Lung (tissue), 11 donors: ENCODE measurements at regions not wholly inside any gene's neighbourhood (a gene's known extent, or its start where the extent isn't known, plus 50 kb on each side); places are given as distances from the start of the nearest gene placed in this dataset.
A peak's percentile ranks its signal among the peaks of the same experiment; 100 is the strongest.
"Not testable (repeated sequence)": the region's sequence is repeated elsewhere in the genome, so short reads cannot be mapped to it uniquely, and the experiment has no call there.

ENCODE experiments used
- ATAC-seq: fragments of 200-7000 bp; cut with Tn5 transposase; one replicate; pipeline ENCODE4 v1.9.1; 2020; ENCODE audit warnings: moderate number of reproducible peaks; ENCODE audit not compliant: insufficient read depth, low FRiP score
- DNase-seq, 3 donors: peaks; one replicate each; pipeline ENCODE4 v3.0.0-alpha.2; 2013 to 2017
- H3K27ac ChIP-seq, 2 donors: one replicate each; pipeline ENCODE4 v1.5.1; 2013; ENCODE audit warnings: mild to moderate bottlenecking in 2 of 2, moderate library complexity in 2 of 2, control low read depth in 1 of 2, inconsistent platforms in 1 of 2, low read depth in 1 of 2, low read length in 1 of 2
- H3K27me3 ChIP-seq, 3 donors: one replicate each; pipeline ENCODE4 v1.5.1; 2013; ENCODE audit warnings: low read length in 2 of 3; ENCODE audit not compliant: control insufficient read depth in 3 of 3, insufficient read depth in 3 of 3
- H3K36me3 ChIP-seq, 4 donors: one replicate each; pipeline ENCODE4 v1.5.1; 2013; ENCODE audit warnings: low read length in 4 of 4, mild to moderate bottlenecking in 1 of 4, moderate library complexity in 1 of 4; ENCODE audit not compliant: control insufficient read depth in 4 of 4, insufficient read depth in 4 of 4
- H3K4me1 ChIP-seq, 5 donors: one replicate each; pipeline ENCODE4 v1.5.1; 2013; ENCODE audit warnings: low read length in 5 of 5, mild to moderate bottlenecking in 2 of 5, moderate library complexity in 1 of 5; ENCODE audit not compliant: control insufficient read depth in 5 of 5, insufficient read depth in 5 of 5
- H3K4me3 ChIP-seq: one replicate; pipeline ENCODE4 v1.5.1; 2013; ENCODE audit warnings: mild to moderate bottlenecking, control low read depth, moderate library complexity
- H3K9ac ChIP-seq, 2 donors: one replicate each; pipeline ENCODE4 v1.5.1; 2013; ENCODE audit warnings: low read length in 2 of 2, control low read depth in 1 of 2; ENCODE audit not compliant: insufficient read depth in 1 of 2
- H3K9me3 ChIP-seq, 4 donors: one replicate each; pipeline ENCODE4 v1.5.1; 2013; ENCODE audit warnings: low read length in 3 of 4, mild to moderate bottlenecking in 1 of 4, moderate library complexity in 1 of 4; ENCODE audit not compliant: control insufficient read depth in 4 of 4, insufficient read depth in 3 of 4
- WGBS, 2 donors: extraction: QIAGEN DNeasy Blood & Tissue Kit; methylation state at CpG; one replicate each; pipeline ENCODE4 v1.1.7; 2013; 5-methylcytosine and 5-hydroxymethylcytosine counted together
- TF ChIP-seq, protein P1 (sequence below): IDR thresholded peaks from 2 replicates; pipeline ENCODE4 v1.5.1; 2012; ENCODE audit warnings: mild to moderate bottlenecking; ENCODE audit errors: control extremely low read depth, extremely low read depth
- donor health status: control.
- donor health status: control.
- donor health status: Bipolar disorder and iron deficiency.
- donor health status: healthy.
- donor health status: DM: yes; HTN: yes; CAD: no.

DNA sequence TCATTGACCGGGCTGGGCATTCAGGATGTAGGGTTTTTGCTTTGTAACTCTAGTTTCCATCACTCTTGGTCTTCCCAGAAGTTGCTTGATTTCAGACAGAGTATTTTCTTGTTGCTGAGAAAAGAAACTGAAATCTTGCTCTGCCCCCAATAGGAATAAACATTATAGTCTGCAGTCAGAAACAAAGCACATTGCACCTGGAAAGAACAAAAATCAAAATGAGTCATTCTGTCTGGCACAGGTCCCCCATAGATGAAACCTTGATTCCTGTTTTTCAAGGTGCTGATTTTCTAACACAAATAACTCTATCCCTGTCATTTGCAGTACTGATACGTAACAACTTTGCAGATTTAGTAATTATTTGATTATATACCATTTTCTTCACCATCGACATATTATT is 232.1 kb downstream of the FBXO4 start:
- H3K9ac ChIP-seq: no peak overlapping the region
- 56 to 71% methylated on average over 3 of the region's 3 CpGs for WGBS, 2 donors
- no peak for DNase-seq
- ATAC-seq: no peak
- no peak overlapping the region for H3K4me3 ChIP-seq
- H3K36me3 ChIP-seq: no peaks in the 10 kb centered on the region
- no peak overlapping the region for H3K27ac ChIP-seq
- TF ChIP-seq, protein P1, sequence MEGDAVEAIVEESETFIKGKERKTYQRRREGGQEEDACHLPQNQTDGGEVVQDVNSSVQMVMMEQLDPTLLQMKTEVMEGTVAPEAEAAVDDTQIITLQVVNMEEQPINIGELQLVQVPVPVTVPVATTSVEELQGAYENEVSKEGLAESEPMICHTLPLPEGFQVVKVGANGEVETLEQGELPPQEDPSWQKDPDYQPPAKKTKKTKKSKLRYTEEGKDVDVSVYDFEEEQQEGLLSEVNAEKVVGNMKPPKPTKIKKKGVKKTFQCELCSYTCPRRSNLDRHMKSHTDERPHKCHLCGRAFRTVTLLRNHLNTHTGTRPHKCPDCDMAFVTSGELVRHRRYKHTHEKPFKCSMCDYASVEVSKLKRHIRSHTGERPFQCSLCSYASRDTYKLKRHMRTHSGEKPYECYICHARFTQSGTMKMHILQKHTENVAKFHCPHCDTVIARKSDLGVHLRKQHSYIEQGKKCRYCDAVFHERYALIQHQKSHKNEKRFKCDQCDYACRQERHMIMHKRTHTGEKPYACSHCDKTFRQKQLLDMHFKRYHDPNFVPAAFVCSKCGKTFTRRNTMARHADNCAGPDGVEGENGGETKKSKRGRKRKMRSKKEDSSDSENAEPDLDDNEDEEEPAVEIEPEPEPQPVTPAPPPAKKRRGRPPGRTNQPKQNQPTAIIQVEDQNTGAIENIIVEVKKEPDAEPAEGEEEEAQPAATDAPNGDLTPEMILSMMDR: no peak
- H3K27me3 ChIP-seq: no peaks in the 10 kb centered on the region
- no peaks in the 10 kb centered on the region for H3K9me3 ChIP-seq
- no peaks in the 10 kb centered on the region for H3K4me1 ChIP-seq

DNA sequence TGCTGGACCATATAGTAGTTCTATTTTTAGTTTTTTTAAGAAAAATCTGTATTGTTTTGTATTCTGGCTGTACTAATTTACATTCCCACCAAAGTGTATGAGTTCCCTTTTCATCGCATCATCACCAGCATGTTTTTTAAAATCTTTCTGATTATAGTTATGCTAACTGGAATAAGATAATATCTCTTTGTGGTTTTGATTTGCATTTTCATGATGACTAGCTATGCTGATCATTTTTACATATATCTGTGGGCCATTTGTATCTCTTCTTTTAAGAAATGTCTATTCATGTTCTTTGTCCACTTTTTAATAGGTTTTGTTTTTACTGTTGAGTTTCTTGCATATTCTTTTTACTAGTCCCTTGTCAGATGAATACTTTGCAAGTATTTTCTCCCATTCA is 238.0 kb downstream of the FBXO4 start:
- H3K4me1 ChIP-seq: no peaks in the 10 kb centered on the region
- no peak overlapping the region for H3K4me3 ChIP-seq
- H3K9me3 ChIP-seq: no peaks in the 10 kb centered on the region
- 96 to 98% methylated on average over 1 of the region's 1 CpG for WGBS, 2 donors
- ATAC-seq: no peak
- TF ChIP-seq, protein P1: no peak
- no peaks in the 10 kb centered on the region for H3K36me3 ChIP-seq
- H3K9ac ChIP-seq: no peak overlapping the region
- DNase-seq: no peak
- no peak overlapping the region for H3K27ac ChIP-seq
- no peaks in the 10 kb centered on the region for H3K27me3 ChIP-seq

DNA sequence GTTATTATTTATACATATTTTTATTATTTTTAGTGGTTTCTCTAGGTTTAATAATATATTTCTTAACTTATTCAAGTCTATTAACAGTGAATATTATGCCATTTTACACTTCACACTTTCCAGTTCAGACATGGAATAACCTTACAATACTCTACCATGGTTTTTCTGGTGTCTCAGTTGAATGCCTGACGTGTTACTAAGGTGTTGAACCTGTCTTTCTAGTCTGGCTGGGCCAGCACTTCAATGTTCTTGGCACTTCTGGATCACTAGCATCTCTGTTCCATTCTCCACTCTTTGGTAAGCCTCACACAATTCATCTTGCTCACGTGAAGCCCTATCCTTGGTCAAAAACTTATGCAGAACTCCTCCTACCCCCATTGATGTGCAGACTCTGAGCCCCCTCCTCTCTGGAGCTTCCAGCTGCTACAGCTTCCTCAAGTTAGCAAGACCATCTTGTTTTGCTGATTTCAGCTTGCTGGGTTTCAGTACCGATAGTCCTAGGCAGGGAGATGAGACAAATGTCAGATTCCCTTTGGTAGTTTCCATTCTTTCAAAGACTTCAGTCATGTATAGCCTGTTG is 243.1 kb downstream of the FBXO4 start:
- Histone ChIP-seq H3K27me3 (no peaks in the 10 kb centered on the region), H3K9me3 (no peaks in the 10 kb centered on the region), H3K9ac (no peak overlapping the region), H3K27ac (no peak overlapping the region), H3K36me3 (no peaks in the 10 kb centered on the region), H3K4me1 (no peaks in the 10 kb centered on the region), H3K4me3 (no peak overlapping the region)
- 29 to 41% methylated on average over 3 of the region's 3 CpGs for whole genome bisulfite sequencing, 2 donors
- DNase-seq (peak in 1 of 3 donors; percentile 0), ATAC-seq (no peak)
- TF ChIP-seq, protein P1: no peak

DNA sequence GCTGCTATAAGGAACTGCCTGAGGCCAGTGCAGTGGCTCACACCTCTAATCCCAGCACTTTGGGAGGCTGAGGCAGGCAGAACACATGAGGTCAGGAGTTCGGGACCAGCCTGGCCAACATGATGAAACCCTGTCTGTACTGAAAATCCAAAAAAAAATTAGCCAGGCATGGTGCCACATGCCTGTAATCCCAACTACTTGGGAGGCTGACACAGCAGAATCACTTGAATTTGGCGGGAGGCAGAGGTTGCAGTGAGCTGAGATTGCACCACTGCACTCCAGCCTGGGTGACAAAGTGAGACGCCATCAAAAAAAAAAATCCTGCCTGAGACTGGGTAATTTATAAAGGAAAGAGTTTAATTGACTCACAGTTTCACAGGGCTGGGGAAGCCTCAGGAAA is 247.1 kb upstream of the GHR start:
- not testable (repeated sequence) for H3K27me3 ChIP-seq, H3K9ac ChIP-seq, H3K4me3 ChIP-seq, H3K27ac ChIP-seq, H3K9me3 ChIP-seq, H3K36me3 ChIP-seq, ATAC-seq, H3K4me1 ChIP-seq, DNase-seq
- 70 to 88% methylated on average over 3 of the region's 3 CpGs for WGBS, 2 donors

DNA sequence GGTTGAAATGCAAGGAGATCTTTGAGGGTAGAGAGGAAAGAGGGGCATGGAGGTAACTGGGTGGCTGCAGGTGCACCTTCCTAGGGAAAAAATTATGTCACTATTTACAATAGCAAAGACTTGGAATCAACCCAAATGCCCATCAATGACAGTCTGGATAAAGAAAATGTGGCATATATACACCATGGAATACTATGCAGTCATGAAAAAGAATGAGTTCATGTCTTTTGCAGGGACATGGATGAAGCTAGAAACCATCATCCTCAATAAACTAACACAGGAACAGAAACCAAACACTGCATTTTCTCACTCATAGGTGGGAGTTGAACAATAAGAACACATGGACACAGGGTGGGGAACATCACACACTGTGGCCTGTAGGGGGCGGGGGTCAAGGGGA is 243.4 kb upstream of the GHR start:
- H3K4me3 ChIP-seq, H3K36me3 ChIP-seq, ATAC-seq, DNase-seq, H3K9me3 ChIP-seq, H3K27ac ChIP-seq, H3K4me1 ChIP-seq, H3K9ac ChIP-seq, H3K27me3 ChIP-seq: not testable (repeated sequence)
- WGBS, 2 donors: 0 to 20% methylated on average over 1 of the region's 1 CpG
